ENCODE measurements at regions not wholly inside any gene's neighbourhood (a gene's known extent, or its start where the extent isn't known, plus 50 kb on each side); places are given as distances from the start of the nearest gene placed in this dataset.
A peak's percentile ranks its signal among the peaks of the same experiment; 100 is the strongest.
"Not testable (repeated sequence)": the region's sequence is repeated elsewhere in the genome, so short reads cannot be mapped to it uniquely, and the experiment has no call there.

GRCh38 chr6:27747637-27748036, 164.6 kb downstream of the OR2B2 start:
- no peak overlapping the region for H3K4me3 ChIP-seq (ENCODE audit: control insufficient read depth, low read depth, low read length)
- TF ChIP-seq CTCF (conservative IDR thresholded peaks at IDR 0.05; ENCODE audit: control insufficient read depth, insufficient read depth, low read depth, low read length) = no peak
- no peak for DNase-seq (ENCODE audit: low read depth)

GRCh38 chr6:27746860-27747259, 165.3 kb downstream of the OR2B2 start:
- not testable (repeated sequence) for H3K4me3 ChIP-seq (ENCODE audit: control insufficient read depth, low read depth, low read length); DNase-seq (ENCODE audit: low read depth)

- no peak for DNase-seq (ENCODE audit: low read depth)
- no peak for TF ChIP-seq CTCF (conservative IDR thresholded peaks at IDR 0.05; ENCODE audit: control insufficient read depth, insufficient read depth, low read depth, low read length)
- H3K4me3 ChIP-seq (ENCODE audit: control insufficient read depth, low read depth, low read length) = no peak overlapping the region
Measured at GRCh38 chr6:27743787-27744186, 168.4 kb downstream of the OR2B2 start.

GRCh38 chr6:27742833-27743573, 169.2 kb downstream of the OR2B2 start:
- no peak for TF ChIP-seq CTCF (conservative IDR thresholded peaks at IDR 0.05; ENCODE audit: control insufficient read depth, insufficient read depth, low read depth, low read length)
- no peak for DNase-seq (ENCODE audit: low read depth)
- no peak overlapping the region for H3K4me3 ChIP-seq (ENCODE audit: control insufficient read depth, low read depth, low read length)

- H3K4me3 ChIP-seq (ENCODE audit: control insufficient read depth, low read depth, low read length); DNase-seq (ENCODE audit: low read depth): not testable (repeated sequence)
Measured at GRCh38 chr6:27739902-27740301, 172.3 kb downstream of the OR2B2 start.

GRCh38 chr6:27736686-27737085, 175.5 kb downstream of the OR2B2 start:
- no peak overlapping the region for H3K4me3 ChIP-seq (ENCODE audit: control insufficient read depth, low read depth, low read length)
- no peak for TF ChIP-seq CTCF (conservative IDR thresholded peaks at IDR 0.05; ENCODE audit: control insufficient read depth, insufficient read depth, low read depth, low read length)

GRCh38 chr6:27728442-27728841, 183.8 kb downstream of the OR2B2 start:
- H3K4me3 ChIP-seq (ENCODE audit: control insufficient read depth, low read depth, low read length) = no peak overlapping the region
- TF ChIP-seq CTCF (conservative IDR thresholded peaks at IDR 0.05; ENCODE audit: control insufficient read depth, insufficient read depth, low read depth, low read length) = no peak
- DNase-seq (ENCODE audit: low read depth) = no peak

More at GRCh38 chr6:27736686-27737085, 175.5 kb downstream of the OR2B2 start:
- DNase-seq (ENCODE audit: low read depth) = no peak

- no peak overlapping the region for H3K4me3 ChIP-seq (ENCODE audit: control insufficient read depth, low read depth, low read length)
- TF ChIP-seq CTCF (conservative IDR thresholded peaks at IDR 0.05; ENCODE audit: control insufficient read depth, insufficient read depth, low read depth, low read length) = no peak
- peak; percentile 41 for DNase-seq (ENCODE audit: low read depth)
Measured at GRCh38 chr6:27726619-27727023, 185.6 kb downstream of the OR2B2 start.

Data from fibroblast of mammary gland (primary cell).